ENCODE measurements at regions not wholly inside any gene's neighbourhood (a gene's known extent, or its start where the extent isn't known, plus 50 kb on each side); places are given as distances from the start of the nearest gene placed in this dataset.
"Not testable (repeated sequence)": the region's sequence is repeated elsewhere in the genome, so short reads cannot be mapped to it uniquely, and the experiment has no call there.

GRCh38 chr2:176854878-176855277, 357.7 kb upstream of the HNRNPA3 start:
- no peak for DNase-seq (ENCODE audit: low read depth)

DNA sequence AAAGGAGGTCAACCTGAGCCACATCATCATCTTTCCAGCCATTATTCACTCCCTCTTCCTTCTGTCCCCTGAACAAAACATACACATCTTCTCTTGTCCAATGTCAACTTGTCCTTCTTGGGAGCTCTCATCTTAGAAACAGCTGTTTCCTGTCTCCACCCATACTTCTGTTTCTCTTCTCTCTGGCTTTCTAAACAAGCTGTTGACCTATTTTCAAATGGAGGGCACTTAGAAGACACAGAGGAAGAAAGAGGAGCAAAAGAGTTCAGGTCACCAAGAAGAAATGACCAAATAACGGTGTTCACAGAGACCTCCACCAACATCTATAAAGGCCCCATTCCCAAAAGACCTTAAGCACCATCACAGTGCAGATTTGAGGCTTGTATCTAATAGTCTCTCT, 355.9 kb upstream of the HNRNPA3 start:
- DNase-seq (ENCODE audit: low read depth): no peak

- no peak for DNase-seq (ENCODE audit: low read depth)
These were observed 347.3 kb upstream of the HNRNPA3 start for GRCh38 chr2:176865336-176865735.

DNA sequence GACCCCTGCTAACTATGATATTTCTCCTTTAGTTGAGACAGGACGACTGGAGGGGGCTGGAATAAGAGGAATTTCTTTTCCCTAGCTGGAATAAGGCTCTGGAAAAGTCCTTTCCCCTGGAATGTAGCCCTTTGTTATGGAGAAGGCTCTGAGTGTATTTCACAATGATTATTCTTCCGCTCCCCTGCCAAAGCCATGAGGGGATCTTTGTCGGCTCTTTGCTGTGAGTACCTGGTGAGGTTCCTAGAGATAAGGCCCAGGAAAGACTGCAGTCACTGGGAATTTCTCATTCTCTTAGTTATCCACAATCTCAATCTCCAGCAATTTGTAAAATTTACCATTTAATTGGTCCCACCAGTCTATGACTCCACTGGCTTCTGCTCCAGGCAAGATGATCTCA, 340.2 kb upstream of the HNRNPA3 start:
- DNase-seq (ENCODE audit: low read depth): no peak

DNA sequence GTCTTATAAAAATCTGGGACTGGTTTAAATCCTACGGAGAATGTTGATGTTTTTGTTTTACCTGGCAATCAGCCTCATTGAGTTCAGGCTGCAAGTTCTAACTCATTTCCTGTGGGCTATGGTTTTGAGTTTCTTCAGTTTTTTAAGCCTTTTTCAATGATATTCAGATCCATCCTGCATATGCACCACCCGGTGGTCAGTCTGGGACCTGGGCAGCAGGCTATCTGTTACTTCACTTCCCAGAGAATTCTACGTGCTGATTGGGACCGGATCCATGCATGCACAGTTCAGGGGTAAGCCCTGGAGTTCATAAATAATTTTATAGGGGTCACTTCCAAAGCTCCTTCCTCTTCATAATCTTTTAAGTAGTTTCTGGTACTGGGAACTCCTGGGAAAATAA, 339.2 kb upstream of the HNRNPA3 start:
- no peak for DNase-seq (ENCODE audit: low read depth)

DNA sequence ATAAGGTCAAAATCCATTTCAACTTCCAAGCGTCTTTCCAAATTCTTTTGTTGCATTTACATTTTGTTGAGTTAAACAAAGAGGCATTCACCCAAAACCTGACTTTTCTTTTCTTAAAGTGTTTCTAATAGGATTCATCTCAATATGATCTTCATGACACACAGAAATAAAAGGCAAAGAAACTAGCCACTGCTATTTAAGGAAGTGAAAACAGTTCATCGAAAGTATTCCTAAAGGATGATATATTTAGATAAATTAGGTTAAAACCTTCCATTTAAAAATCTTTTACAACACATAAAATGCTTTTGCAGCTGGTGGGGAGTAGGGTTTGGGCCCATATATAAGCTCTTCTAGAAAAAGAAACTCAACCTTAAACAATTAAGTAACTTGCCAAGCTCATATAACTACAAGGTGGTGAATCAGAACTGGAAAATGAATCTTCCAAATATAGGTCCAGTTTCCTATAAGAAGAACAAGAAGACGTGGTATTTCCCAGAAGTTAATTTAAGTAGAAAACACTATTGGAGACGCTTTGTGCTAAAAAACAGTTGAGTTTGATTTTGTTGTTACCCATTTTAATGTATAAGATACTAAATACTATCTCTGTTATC, 336.0 kb upstream of the HNRNPA3 start:
- no peak for DNase-seq (ENCODE audit: low read depth)

GRCh38 chr2:176879426-176879995, 333.1 kb upstream of the HNRNPA3 start:
- DNase-seq (ENCODE audit: low read depth): no peak

- DNase-seq (ENCODE audit: low read depth): not testable (repeated sequence)
These were observed 330.5 kb upstream of the HNRNPA3 start for GRCh38 chr2:176882045-176882444.

DNA sequence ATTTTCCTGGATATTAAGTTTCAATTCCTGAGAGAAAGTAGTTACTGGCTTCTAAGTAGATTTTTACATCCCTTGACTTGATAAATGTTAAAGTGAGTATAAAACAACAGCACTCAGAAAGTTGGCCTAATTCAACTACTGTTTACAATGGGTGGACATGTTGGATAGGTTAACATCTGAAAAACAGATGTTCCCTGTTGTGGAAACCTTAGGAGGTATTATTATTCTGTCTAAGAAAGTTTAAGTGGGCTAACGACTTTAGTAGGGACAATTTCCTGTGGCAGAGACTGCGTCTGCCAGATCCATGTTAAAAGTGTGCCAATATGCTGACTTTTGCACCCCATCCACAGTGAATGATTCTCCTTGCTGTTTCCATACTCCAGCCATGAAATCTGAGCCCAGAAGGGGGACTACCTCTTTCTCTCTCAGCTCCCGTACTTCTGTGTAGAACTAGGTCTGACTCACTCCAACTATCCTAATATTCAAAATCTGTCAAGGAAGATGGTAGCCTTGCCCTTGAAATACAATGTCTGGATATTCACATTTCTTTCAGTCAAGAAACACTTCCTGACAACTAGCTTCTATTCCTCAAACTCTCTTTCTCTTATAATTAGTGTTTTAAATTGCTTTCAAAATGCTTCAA, 327.5 kb upstream of the HNRNPA3 start:
- DNase-seq (ENCODE audit: low read depth): no peak

DNA sequence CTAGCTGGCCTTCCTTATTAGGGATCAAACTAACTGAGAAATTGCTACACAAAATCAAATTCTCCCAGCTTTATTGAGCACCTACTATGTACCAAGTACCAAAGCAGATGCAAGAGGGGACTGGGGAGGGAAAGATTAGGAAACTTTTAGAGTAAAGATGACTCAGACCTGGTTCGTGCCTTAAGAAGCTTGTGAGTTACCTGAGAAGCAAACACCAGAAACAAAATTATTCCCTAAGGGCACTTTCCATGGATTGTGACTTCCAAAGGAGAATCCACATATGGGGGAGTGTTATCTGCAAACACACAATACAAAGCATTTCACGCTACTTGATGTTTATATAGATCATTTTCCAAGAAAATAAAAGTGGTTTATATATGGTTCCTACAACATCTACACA, 326.9 kb upstream of the HNRNPA3 start:
- no peak for DNase-seq (ENCODE audit: low read depth)

DNA sequence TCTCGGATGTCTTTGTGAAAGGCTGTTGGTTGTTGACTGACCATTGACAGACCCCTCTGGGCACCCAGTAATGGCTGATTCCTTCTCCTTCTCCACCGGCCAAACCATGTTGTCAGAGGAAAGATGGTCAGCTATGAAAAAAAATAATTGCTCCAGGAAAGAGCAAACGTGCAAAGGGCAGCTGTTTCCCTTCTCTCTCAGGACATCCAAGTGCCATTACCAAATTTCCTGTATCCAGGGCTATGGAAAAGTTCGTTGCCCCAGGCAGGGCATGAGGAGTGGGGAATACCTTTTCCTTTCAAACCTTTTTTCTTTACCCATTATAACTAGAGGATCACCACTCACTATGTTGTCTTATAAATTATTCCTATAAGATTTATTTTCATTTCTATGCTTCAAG, 321.5 kb upstream of the HNRNPA3 start:
- DNase-seq (ENCODE audit: low read depth): no peak

GRCh38 chr2:176891857-176892256, 320.7 kb upstream of the HNRNPA3 start:
- DNase-seq (ENCODE audit: low read depth): no peak

- DNase-seq (ENCODE audit: low read depth): no peak
These were observed 319.8 kb upstream of the HNRNPA3 start for GRCh38 chr2:176892676-176893226.

DNA sequence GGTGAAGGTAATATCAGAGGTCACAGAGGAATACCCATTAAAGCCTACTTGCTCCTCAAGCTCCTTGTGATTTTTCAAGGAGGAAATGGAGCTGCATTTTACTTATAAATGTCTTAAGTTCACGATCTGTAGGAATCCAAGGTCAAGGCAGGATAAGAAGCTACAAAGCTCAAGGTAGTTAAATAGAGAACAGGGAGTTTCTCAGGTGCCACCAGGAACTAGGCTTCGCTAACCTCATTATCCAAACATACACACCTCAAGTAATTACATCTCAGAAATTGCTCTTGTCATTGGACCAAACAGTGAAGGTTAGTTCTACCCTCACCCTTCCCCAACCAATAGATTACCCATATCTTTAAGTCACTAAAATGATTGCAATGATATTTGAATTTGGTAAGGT, 317.4 kb upstream of the HNRNPA3 start:
- DNase-seq (ENCODE audit: low read depth): no peak

GRCh38 chr2:176902454-176902853, 310.1 kb upstream of the HNRNPA3 start:
- DNase-seq (ENCODE audit: low read depth): no peak

DNA sequence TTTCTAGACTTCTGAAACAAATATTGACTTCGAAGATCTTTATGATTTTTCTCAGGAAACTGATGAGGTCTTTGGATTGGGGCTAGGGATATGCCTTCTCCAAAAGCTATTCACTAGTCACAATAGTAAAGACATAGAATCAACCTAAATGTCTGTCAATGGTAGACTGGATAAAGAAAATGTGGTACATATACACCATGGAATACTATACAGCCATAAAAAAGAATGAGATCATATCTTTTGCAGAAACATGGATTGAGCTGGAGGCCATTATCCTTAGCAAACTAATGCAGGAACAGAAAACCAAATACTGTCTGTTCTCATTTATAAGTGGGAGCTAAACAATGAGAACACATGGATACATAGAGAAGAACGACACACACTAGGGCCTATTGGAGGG, 308.5 kb upstream of the HNRNPA3 start:
- DNase-seq (ENCODE audit: low read depth): not testable (repeated sequence)

- no peak for DNase-seq (ENCODE audit: low read depth)
These were observed 305.3 kb upstream of the HNRNPA3 start for GRCh38 chr2:176907341-176907740.

DNA sequence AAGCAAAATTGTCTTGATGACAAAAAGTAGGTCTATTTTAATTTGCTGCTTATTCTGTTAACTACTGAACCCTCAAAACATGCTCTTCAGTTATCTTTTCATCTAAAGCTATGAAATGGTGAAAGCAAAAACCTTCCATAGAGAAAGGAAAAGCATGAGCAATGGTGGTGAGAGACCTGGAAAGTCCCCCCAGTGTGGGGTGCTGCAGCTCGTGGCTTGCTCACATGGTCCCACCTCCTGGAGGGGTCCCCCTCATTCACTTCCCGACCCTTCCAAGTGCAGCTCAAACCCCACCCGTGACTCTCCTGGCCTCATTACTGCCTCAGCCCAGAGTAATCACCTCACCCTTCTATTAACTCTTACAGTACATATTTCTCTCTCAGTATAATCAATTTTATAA, 301.8 kb upstream of the HNRNPA3 start:
- DNase-seq (ENCODE audit: low read depth): no peak

- no peak for DNase-seq (ENCODE audit: low read depth)
These were observed 298.6 kb upstream of the HNRNPA3 start for GRCh38 chr2:176913955-176914354.

- no peak for DNase-seq (ENCODE audit: low read depth)
These were observed 298.2 kb upstream of the HNRNPA3 start for GRCh38 chr2:176914371-176914770.

GRCh38 chr2:176922545-176922944, 290.0 kb upstream of the HNRNPA3 start:
- not testable (repeated sequence) for DNase-seq (ENCODE audit: low read depth)

DNA sequence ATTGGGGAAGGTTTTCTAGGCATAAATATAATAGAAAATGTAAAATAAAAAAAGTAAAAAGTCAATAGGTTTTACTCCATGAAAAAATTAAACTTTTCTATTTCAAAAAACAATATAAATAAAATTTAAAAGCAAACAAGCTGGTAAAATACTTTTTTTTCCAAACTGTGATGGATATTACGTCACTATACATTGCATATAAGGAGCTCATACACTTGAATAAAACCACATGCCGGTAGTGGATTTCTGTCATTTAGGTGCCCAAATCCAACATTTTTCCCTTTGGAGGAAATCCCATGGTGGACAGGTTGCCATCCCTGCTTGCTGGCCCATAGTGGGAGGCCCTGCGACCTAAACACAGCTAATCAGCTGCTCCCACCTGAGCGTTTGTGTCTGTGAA, 289.4 kb upstream of the HNRNPA3 start:
- no peak for DNase-seq (ENCODE audit: low read depth)

GRCh38 chr2:176924909-176925534, 287.6 kb upstream of the HNRNPA3 start:
- no peak for DNase-seq (ENCODE audit: low read depth)

All from stromal cell of bone marrow (primary cell).